HG02943 (cell line): ENCODE measurements at regions not wholly inside any gene's neighbourhood (a gene's known extent, or its start where the extent isn't known, plus 50 kb on each side); places are given as distances from the start of the nearest gene placed in this dataset.
"Not testable (repeated sequence)": the region's sequence is repeated elsewhere in the genome, so short reads cannot be mapped to it uniquely, and the experiment has no call there.

ENCODE experiments used
- ATAC-seq: cut with Tn5 transposase; IDR thresholded peaks from one replicate; pipeline ENCODE4 v1.9.1; 2021; ENCODE audit warnings: mild to moderate bottlenecking, low read depth, moderate library complexity; ENCODE audit not compliant: unreplicated experiment

DNA sequence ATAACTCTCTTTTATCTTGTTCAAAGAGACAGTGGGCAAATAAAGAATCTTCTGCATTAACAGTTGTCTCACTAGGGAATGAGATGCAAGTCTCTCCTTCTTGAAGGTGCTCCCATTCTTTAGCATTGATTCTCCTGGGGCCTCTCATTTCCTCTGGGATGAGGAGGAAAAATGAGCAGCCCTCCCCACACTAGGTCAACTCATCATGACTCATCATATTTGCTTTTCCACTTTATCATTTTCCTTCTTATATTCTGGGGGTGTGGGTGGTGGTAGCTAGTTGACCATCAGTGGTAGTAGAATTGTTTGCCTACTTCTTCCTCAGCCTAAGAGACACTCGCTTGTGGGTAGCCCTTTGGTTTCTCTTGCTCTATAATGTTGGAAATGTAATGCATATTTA lies 182.0 kb upstream of the C1orf87 start:
- no peak for ATAC-seq

DNA sequence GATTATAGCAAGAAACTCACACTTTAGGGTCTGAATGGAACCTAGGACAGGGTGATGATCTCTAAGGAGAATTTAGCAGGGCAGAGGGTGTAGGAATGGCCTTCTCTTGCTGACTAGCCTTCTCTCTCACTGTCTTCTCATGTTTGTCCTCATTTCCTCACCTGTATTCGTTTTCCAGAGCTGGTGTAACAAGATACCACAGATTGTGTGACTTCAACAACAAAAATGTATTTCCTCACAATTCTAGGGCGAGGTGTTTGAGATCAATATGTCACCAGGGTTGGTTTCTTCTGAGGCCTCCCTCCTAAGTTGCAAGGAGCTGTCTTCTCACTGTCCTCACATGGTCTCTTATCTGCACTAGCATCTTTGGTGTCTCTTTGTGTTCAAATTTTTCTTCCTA lies 177.9 kb upstream of the C1orf87 start:
- no peak for ATAC-seq

DNA sequence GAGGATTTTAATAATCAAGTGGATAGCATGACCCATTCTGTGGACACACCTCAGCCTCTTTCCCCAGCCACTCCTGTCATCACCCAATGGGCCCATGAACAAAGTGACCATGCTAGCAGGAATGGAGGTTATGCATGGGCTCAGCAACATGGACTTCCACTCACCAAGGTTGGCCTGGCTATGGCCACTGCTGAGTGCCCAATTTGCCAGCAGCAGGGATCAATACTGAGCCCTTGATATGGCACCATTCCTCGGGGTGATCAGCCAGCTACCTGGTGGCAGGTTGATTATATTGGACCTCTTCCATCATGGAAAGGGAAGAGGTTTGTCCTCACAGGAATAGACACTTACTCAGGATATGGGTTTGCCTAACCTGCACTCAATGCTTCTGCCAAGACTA lies 173.9 kb upstream of the C1orf87 start:
- not testable (repeated sequence) for ATAC-seq

DNA sequence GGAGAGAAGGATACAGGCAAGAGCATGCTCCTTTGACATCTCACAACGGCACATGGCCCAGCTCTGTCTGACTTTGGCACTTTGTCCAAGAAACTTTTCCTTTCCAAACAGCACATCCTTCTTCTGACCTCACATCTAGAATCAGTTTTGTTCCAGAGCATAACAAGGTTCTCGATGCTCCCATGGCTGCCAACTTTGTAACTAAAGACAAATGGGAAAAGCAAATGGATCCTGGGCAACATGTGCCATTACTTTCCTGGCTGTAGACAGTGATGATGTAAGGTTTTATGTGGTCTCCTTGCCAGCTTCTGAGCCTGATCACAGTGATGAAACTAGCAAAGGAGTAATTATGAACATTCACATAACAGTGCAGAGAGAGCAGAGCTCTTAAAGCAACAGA lies 171.8 kb upstream of the C1orf87 start:
- ATAC-seq = no peak

DNA sequence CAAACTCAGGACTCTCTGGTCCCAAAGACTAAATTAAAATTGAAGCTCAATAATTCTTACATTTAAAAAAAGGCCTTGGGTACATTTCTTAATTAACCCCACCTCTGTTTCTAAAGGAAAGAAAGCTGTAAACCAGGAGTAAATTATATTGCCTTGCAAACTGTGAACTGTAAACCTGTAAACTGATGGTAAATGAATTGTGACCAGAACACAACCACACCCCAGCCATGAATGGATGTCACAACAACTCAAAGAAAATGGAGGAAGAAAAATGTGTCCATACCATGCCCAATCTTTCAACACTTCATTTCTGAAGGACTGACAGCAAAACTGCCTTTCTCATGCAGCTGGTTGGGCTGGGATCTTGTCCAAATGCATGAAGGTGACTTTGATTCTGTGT lies 171.3 kb upstream of the C1orf87 start:
- ATAC-seq = no peak

DNA sequence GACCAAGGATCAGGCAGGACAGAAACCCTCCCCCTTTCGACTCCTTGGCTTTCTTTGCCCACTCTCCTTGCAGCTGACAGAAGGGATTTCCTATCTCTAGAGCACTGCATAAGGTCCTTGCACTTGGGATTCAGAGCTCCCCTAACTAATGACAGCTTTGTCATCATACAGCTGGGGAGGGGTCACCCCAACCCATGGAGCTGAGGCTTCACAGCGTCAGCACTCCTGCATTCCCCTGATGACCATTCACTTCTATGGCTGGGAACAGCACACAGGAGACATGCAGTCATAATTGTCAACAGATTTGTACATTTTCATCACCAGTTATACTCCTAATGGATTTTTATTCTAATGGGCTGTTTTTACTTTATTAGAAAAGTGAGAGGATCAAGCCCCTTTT lies 161.7 kb upstream of the C1orf87 start:
- no peak for ATAC-seq

DNA sequence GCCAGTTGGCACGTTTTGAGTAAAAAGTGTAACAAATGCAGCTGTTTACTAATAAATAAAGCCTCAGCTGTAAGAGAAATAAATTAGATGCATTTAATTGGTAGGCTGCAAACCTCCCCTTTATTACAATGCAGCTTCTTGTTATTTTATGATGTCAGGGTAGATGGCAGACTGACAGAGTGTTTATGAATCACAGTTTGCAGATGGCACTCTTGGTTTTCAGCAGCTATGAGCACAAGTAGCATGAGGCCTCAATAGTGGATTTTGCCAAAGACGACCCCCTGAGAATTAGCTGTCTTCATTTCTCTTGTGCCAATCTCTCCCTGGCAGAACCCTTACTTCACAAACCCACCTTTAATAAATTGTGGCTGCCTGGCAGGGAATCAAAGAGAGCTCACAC lies 161.2 kb upstream of the C1orf87 start:
- ATAC-seq = no peak

DNA sequence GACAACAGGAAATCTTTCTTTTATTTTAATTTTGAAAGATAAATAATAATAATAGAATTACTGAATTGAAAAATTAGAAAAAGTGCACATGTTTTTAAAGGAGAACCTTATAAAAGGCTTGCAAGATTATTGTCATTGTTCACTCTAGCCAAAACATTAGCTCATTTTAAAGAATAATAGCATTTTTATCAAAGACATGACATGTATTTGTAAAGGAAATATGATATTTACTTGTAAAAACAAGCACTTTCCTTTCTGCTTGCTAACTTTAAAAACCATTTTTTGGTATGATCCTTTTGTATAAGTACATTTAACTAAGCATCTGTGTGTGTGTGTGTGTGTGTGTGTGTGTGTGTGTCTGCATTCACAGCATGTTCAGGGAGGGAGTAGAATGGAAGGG lies 156.3 kb upstream of the C1orf87 start:
- ATAC-seq = no peak

DNA sequence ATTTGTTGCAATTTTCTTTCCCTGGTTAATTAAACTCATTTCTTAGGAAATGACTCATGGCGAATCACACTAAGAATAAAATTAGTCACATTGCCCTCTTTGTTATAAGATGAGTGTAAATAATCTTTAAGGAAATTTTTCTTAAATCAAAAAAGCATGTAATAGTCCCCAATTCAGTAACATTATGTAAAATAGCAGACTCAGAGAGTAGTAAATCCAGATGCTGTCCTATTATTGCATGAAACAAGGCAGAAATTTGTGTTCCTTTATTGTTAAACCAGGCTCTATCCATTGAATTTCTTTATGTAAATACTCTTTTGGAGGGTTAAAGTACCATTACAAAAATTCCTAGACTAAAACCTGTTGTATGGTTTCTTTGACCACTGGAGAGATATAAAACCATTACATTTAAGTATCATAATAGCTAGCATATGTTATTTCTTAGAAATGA lies 154.5 kb upstream of the C1orf87 start:
- ATAC-seq = no peak

DNA sequence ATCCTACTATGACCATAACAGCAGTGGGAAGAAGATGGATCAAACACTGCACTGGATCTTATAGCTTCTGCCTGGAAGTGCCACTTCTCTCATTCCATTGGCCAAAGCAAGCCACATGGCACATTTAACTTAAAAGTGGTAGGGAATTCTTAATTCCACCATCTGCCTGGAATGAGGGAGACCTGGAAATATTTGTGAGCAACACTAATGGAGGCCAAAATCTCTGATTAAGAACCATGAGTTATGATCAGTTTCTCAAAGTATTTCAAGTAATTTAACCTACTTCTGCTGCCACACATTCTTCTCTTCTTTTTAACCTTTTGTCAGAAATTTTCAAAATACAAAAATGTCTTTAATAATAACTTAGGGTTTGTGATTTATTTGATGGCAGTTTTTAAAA lies 154.0 kb upstream of the C1orf87 start:
- ATAC-seq = no peak

DNA sequence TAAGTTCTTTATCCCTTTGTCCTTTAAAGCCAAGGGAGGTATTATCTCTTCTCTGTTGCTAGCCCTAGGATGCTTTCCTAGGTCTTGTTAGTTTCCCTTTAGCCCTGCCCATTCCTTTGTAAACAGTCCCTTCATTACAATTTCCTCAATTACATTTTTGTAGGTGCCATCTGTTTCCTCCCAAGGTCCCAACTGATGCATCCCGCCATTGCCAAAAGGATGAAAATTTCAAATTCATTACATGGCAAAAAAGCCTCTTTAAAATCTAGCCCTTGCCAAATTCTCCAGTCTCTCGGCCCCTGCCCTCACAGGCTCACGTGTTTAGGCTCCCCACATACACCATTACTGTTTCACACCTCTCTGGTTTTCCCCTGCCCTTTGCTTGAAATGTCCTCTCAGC lies 151.9 kb upstream of the C1orf87 start:
- ATAC-seq = no peak

DNA sequence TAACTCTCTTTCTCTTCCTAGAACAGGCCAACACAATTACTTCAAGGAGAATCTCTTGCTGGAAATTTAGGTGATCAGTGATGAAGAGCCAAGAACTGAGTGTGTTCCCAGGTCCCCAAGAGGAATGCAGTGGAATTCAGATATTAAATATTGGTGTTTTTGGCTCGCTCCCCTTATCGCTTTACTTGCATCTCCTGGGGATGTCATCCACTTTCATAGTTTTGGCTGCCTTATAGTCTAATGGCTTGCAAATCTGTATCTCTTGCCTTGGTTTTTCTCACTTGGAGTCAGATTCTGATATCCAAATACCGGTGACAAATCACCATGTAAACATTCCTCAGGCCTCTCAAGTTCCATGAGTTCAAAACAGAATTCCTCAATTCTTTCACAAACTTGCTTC lies 151.0 kb upstream of the C1orf87 start:
- no peak for ATAC-seq

DNA sequence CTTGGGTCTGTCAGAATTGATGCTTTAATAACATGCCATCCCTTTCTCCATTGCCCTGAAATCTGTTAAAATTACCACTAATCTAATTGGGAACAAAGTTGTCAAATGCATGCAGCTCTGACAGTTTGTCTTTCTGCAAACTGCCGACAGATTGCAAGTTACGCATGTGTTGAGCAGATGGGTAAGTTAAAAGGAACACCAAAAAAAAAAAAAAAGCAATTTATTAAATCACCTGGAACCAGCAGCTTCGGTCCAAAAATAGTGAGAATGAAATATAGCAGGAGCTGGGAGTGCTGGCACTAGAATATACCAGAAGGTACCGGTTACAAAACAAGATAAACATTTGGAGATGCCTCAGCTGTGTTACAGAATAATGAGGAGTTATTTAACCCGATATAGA lies 149.6 kb upstream of the C1orf87 start:
- no peak for ATAC-seq

DNA sequence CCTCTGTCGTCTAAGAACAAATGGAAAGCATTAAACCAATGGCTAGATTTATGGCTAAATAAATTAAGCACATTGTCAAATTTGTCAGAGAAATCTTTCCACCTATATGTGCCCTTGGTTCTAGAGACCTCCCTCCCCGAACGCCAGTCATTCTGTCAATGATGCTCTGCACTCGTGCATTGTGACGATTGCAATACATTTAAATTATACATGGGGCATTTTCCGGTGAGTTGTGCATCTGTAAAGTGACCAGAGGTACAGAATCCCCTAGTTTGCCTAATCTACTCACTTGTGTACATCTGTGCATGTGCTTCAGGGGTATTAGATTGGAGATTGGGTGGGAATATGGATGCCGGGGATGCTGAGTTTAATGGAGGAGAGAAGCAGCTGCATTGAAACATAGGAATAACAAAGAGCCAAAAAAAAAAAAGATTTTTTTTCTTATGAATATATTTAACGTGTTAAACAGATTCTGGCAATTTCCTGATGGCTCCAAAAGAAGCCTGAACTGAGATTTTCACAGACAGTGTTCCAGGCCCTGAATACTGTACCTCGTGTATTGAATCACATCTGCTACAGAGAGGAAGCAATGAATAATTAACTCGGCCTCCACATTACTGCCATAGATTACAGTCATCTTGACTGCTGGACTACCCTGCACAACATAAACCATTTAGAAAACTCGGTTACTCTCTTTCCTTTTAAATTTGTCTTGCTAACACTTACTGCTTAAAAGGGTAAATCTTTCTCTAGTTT lies 149.0 kb upstream of the C1orf87 start:
- ATAC-seq = no peak

DNA sequence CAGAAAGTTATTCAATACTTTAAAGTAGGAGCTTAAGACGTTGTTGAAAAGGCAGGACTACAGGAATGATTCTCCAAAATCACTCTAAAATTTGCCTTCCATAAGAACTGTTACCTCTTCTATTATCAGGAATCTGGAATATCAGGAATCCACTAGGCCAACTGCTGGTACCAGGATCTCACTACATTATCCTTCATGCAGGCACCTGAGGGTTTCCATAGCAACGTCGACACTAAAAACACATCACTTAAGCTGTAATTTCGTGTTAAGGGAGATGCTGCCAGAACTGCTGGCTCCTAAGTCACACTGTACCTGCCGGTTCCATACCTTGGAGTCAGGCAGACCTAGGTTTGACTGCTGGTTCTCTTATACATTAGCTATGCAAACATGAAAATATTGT lies 139.7 kb upstream of the C1orf87 start:
- ATAC-seq = no peak

DNA sequence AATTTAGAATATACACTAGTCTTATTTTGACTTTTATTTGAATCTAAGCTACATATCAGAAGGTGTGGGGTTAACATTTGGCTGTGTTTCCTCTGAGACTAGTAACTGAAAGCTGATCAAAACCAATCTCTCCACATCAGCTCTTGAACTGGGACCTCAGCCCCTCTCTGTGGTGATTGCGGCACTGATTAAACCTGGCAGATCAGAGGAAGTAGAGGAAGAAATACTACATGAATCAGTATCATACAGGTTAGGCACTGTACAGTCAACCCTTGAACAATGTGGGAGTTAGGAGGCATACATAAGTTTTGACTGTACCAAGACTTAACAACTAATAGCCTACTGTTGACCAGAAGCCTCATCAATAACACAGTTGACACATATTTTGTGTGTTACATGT lies 122.5 kb upstream of the C1orf87 start:
- ATAC-seq = no peak

DNA sequence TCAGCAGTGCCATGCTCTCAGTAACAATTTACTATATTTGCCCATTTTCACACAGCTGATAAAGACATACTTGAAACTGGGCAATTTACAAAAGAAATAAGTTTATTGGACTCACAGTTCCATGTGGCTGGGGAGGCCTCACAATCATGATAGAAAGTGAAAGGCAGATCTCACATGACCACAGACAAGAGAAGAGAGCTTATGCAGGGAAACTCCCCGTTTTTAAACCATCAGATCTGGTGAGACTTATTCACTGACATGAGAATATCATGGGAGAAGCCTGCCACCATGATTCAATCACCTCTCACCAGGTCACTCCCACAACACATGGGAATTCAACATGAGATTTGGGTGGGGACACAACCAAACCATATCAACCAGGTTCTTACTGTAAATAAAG lies 112.1 kb upstream of the C1orf87 start:
- no peak for ATAC-seq

DNA sequence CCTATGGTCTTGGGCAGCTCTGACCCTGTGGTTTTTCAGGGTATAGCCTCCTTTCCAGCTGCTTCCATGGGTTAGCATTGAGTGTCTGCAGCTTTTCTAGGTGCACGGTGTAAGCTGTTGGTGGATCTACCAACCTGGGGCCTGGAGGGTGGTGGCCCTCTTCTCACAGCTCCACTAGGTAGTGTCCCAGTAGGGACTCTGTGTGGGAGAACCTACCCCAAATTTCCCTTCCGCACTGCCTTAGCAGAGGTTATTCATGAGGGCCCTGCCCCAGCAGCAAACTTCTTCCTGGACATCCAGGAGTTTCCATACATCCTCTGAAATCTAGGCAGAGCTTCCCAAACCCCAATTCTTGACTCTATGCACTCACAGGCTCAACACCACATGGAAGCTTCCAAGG lies 111.0 kb upstream of the C1orf87 start:
- ATAC-seq = no peak

DNA sequence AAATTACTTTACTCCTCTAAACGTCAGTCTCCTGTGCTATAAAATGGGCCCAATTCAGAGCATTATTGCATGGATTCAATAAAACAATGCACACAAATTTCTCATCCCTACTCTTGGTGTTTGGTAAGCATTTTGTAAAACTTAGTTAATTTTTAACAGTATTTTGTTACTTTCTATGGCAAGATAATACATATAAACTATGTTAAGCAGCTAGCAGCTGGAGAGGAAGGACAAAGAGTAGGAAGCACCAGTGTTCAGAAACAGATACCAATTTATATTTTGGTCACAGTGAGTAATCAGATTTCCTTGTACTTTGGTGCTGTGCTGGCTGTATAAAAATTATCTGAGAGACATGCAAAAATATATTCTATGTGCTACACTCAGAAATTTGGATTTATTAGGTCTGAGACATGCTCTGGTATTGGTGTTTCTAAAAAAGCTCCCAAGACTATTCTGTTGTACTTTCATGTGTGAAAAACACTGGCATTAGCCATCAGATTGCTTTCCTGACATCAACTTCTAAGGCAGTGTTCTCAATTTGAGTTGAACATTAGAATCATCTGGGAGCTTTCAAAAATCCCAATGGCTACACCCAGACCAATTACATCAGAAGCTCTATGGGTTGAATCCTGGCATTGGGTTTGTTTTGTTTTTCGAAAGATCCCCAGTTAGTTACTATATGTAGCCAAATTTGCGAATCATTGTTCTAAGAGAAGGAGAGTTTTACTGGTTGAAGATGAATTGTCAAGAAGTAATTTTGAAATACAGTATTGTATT lies 100.3 kb upstream of the C1orf87 start:
- ATAC-seq = no peak

DNA sequence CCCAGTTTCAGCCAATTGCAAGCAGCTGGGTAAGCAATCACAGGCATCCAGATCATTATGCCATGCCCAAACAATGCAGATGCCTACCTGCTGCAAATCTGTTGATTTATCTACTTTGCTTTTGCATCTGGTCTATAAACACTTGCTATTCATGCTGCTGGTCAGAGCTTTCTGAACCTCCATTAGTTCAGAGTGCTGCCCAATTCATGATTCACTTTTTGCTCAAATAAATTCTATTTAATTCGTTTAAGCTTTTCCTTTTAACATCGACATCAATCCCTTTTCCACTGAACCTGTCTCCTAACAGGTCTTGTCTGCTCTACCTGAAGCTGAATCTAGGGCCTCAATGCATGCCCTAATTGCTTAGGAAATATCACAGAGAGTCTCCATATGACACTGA lies 99.4 kb upstream of the C1orf87 start:
- no peak for ATAC-seq

DNA sequence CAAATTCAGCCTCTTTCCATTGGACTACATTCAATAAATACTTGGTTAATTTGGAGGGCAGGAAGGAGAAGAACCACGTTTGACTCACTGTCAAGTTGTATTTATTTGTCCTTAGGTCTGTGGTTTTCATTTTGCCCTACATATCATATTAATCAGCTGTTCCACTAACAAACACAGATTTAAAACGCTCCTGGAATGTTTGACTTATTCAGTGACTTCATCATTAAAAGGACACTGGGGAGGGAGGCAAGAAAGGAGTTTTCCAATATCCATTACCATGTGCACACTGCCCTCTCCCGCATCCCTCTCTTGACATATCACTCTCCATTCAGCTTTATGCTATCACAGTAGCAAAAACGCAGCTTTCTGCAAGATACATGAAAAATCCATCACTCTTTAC lies 98.2 kb upstream of the C1orf87 start:
- ATAC-seq = no peak

DNA sequence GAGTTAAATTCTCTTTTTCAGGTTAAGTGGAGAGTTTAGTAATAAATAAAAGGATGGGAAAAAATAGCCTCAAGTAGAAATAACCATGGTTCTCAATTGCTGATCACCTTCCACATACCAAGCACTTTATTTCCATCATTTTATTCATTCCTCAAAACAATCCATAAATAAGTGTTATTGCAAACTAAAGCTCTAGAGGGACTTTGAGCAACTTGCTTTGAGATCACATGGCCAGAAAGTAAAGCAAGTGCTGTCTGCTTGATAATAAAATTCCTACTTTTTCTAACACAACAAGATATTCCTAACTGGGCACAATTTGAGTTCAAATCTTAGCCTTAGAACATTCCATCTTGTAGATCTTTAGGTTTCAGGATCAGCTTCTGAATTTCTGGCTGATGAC lies 97.1 kb upstream of the C1orf87 start:
- no peak for ATAC-seq
